K562 (cell line): ENCODE measurements at regions not wholly inside any gene's neighbourhood (a gene's known extent, or its start where the extent isn't known, plus 50 kb on each side); places are given as distances from the start of the nearest gene placed in this dataset.

Experiments used
- ATAC-seq: fragments of 200-7000 bp; cut with Tn5 transposase; 3 replicates; pipeline ENCODE4 v1.9.1; 2020; ENCODE audit warnings: moderate library complexity
- BruUV-seq: library from RNA; stranded (reverse); fragments of 400-500 nt; replicated peaks from 2 replicates; lab custom pipeline; 2021; lab: Mats Ljungman, UMichigan
- CTCF ChIA-PET: fragments of 300-600 bp; formaldehyde crosslinking; extraction: SDS; loops from one replicate; lab custom pipeline; 2021; ENCODE audit warnings: low intra/inter-chr PET ratio; lab: Yijun Ruan, JAX
- POLR2A ChIA-PET: fragments of 300-600, 350-650 bp; sonication (Branson Sonifier 250); formaldehyde crosslinking; extraction: SDS; loops from one replicate; lab custom pipeline; 2021; ENCODE audit warnings: antibody characterized with exemption, inconsistent platforms; lab: Yijun Ruan, JAX
- DNase-seq, 4 experiments: peaks; one replicate each; pipeline versions ENCODE4 v3.0.0 to v3.0.0-alpha.2; 2011 to 2018; ENCODE audit warnings: low spot score in 3 of 4, mixed read lengths in 3 of 4; ENCODE audit errors: extremely low read depth in 1 of 4
- FAIRE-seq: peaks from 2 replicates; lab custom pipeline; 2011; peaks lifted over from hg19 to GRCh38; lab: Jason Lieb, UNC
- H2AFZ ChIP-seq: 2 replicates; pipeline ENCODE4 v1.6.0; 2011; ENCODE audit warnings: low read depth, low read length, control low read depth, inconsistent platforms
- H3K27ac ChIP-seq: fragments of 200-600 bp; 3 replicates; pipeline ENCODE4 v1.8.0; 2011; ENCODE audit warnings: low read depth, mild to moderate bottlenecking, control low read depth, inconsistent platforms, low read length, moderate library complexity, mixed read lengths; ENCODE audit errors: extremely low read depth
- H3K27me3 ChIP-seq, 2 experiments: fragments of 300-600 bp in 1 of 2; 2 replicates in 1 of 2; 3 replicates in 1 of 2; pipeline versions ENCODE4 v1.6.0 to v1.8.0; 2011; ENCODE audit warnings: inconsistent platforms in 2 of 2, low read length in 2 of 2, mild to moderate bottlenecking in 1 of 2, mixed read lengths in 1 of 2, moderate library complexity in 1 of 2; ENCODE audit not compliant: control insufficient read depth in 2 of 2, insufficient read depth in 2 of 2
- H3K36me3 ChIP-seq: fragments of 300-600 bp; 3 replicates; pipeline ENCODE4 v1.8.0; 2011; ENCODE audit warnings: mild to moderate bottlenecking, low read length, inconsistent platforms; ENCODE audit not compliant: control insufficient read depth, insufficient read depth
- H3K4me1 ChIP-seq, 2 experiments: fragments of 200-600 bp in 1 of 2; replicated peaks in 1 of 2; 2 replicates in 1 of 2; 3 replicates in 1 of 2; pipeline versions ENCODE4 v1.5.1 to v1.8.0; 2011; ENCODE audit warnings: inconsistent platforms in 2 of 2, low read length in 2 of 2, mild to moderate bottlenecking in 1 of 2, mixed read lengths in 1 of 2, moderate library complexity in 1 of 2; ENCODE audit not compliant: control insufficient read depth in 2 of 2, insufficient read depth in 2 of 2
- H3K4me2 ChIP-seq: 2 replicates; pipeline ENCODE4 v1.6.1; 2011; ENCODE audit warnings: low read length, control low read depth, inconsistent platforms, mixed read lengths; ENCODE audit not compliant: insufficient read depth
- H3K4me3 ChIP-seq: fragments of 200-600 bp; sonication (generic), shearing (Covaris generic); 2 replicates; pipeline ENCODE4 v1.5.1; 2016; ENCODE audit warnings: control low read depth, inconsistent platforms
- H3K79me2 ChIP-seq: fragments of 200-600 bp; 3 replicates; pipeline ENCODE4 v1.8.0; 2011; ENCODE audit warnings: low read length, inconsistent platforms; ENCODE audit not compliant: control insufficient read depth, insufficient read depth
- H3K9ac ChIP-seq, 2 experiments: 2 replicates each; pipeline versions ENCODE4 v1.6.0 to v1.6.1; 2011; ENCODE audit warnings: low read depth in 2 of 2, low read length in 2 of 2, control low read depth in 1 of 2, inconsistent platforms in 1 of 2, mild to moderate bottlenecking in 1 of 2, mixed read lengths in 1 of 2; ENCODE audit not compliant: insufficient read depth in 1 of 2
- H3K9me1 ChIP-seq: one replicate; pipeline ENCODE4 v1.6.0; 2011; ENCODE audit warnings: inconsistent platforms, mild to moderate bottlenecking, low read length, moderate library complexity; ENCODE audit not compliant: control insufficient read depth, insufficient read depth
- H3K9me3 ChIP-seq: replicated peaks from 2 replicates; pipeline ENCODE4 v1.5.1; 2011; ENCODE audit warnings: low read depth, low read length, inconsistent platforms; ENCODE audit not compliant: control insufficient read depth, insufficient read depth
- H4K20me1 ChIP-seq: replicated peaks from 2 replicates; pipeline ENCODE4 v1.6.1; 2011; ENCODE audit warnings: low read length, inconsistent platforms, mixed read lengths; ENCODE audit not compliant: control insufficient read depth, insufficient read depth
- CBX1 ChIP-seq: sonication (generic); IDR thresholded peaks from 2 replicates; pipeline ENCODE4 v1.6.1; 2016; ENCODE audit warnings: antibody characterized with exemption, low read depth, mild to moderate bottlenecking
- FOXA1 ChIP-seq: fragments of 450-650 bp; IDR thresholded peaks from 2 replicates; pipeline ENCODE4 v1.6.1; 2016; ENCODE audit warnings: mild to moderate bottlenecking, borderline replicate concordance
- HES1 ChIP-seq: fragments of 450-650 bp; IDR thresholded peaks from 2 replicates; pipeline ENCODE4 v1.6.1; 2016; ENCODE audit warnings: low read depth, mild to moderate bottlenecking, moderate library complexity
- KDM4B ChIP-seq, 2 experiments: fragments of 450-650 bp in 1 of 2; sonication (generic) in 1 of 2; IDR thresholded peaks; 2 replicates each; pipeline ENCODE4 v1.6.1; 2016 to 2017; ENCODE audit warnings: borderline replicate concordance in 2 of 2, antibody characterized with exemption in 1 of 2, low read depth in 1 of 2, mild to moderate bottlenecking in 1 of 2
- POLR3G ChIP-seq: IDR thresholded peaks from 2 replicates; pipeline ENCODE4 v1.6.1; 2011; ENCODE audit not compliant: insufficient read length, insufficient replicate concordance; ENCODE audit errors: extremely low read depth
- SLC30A9 ChIP-seq: fragments of 250-450 bp; sonication (Bioruptor Pico); IDR thresholded peaks from 2 replicates; pipeline ENCODE4 v1.8.0; 2022; ENCODE audit warnings: mild to moderate bottlenecking, moderate library complexity
- TCF3 ChIP-seq: sonication (generic); formaldehyde crosslinking; IDR thresholded peaks from 2 replicates; pipeline ENCODE4 v1.4.0; 2020; ENCODE audit warnings: mild to moderate bottlenecking, missing genetic modification reagents
- ZNF644 ChIP-seq: fragments of 200-800 bp; sonication (Bioruptor generic); IDR thresholded peaks from 2 replicates; pipeline ENCODE4 v1.6.1; 2016; ENCODE audit warnings: low read depth, missing genetic modification characterization, missing compliant biosample characterization
- ZNF778 ChIP-seq: fragments of 450-650 bp; formaldehyde crosslinking; IDR thresholded peaks from 2 replicates; pipeline ENCODE4 v1.4.0; 2020; ENCODE audit warnings: mild to moderate bottlenecking, moderate library complexity
- ZNF830 ChIP-seq: fragments of 250-450 bp; sonication (Bioruptor Pico); IDR thresholded peaks from 2 replicates; pipeline ENCODE4 v1.5.0; 2021; ENCODE audit warnings: mild to moderate bottlenecking
- WGBS: fragments of 100-300 bp; shearing (Covaris generic); methylation state at CpG from one replicate; pipeline ENCODE4 v1.1.6; 2016; ENCODE audit warnings: low coverage, mixed read lengths; ENCODE audit not compliant: insufficient coverage; ENCODE audit errors: missing lambda C conversion rate; 5-methylcytosine and 5-hydroxymethylcytosine counted together
- in situ Hi-C: fragments of 300-500 bp; cut with MboI; formaldehyde crosslinking; loops from 4 replicates; pipeline ENCODE4 v1.15.0; 2018; ENCODE audit warnings: inconsistent platforms, mixed read lengths
- intact Hi-C: fragments of 100-400 bp; cut with micrococcal nuclease; formaldehyde crosslinking; loops from 2 replicates; pipeline ENCODE4 v1.14.2; 2022
- TF ChIP-seq, protein P1 (sequence below): sonication (generic); formaldehyde crosslinking; IDR thresholded peaks from 2 replicates; pipeline ENCODE4 v1.8.0; 2022; ENCODE audit warnings: missing genetic modification reagents, mild to moderate bottlenecking, borderline replicate concordance
- TF ChIP-seq, protein P2 (sequence below): fragments of 450-650 bp; IDR thresholded peaks from 2 replicates; pipeline ENCODE4 v1.6.1; 2016; ENCODE audit warnings: low read depth

GRCh38 chr6:996271-996852 lies 303.4 kb upstream of the EXOC2 start:
- DNase-seq (no peak), FAIRE-seq (no peak), ATAC-seq (no peak)
- Histone ChIP-seq H3K9ac (no peak overlapping the region), H3K36me3 (no peaks in the 10 kb centered on the region), H3K27ac (no peak overlapping the region), H3K9me1 (no peaks in the 10 kb centered on the region), H3K4me3 (no peak overlapping the region), H3K27me3 (peaks cover 0 to 42% of the 10 kb centered on the region in 2 experiments; a peak in 2 of 5 replicates), H2AFZ (no peak overlapping the region), H3K79me2 (no peaks in the 10 kb centered on the region), H3K4me2 (no peak overlapping the region), H3K9me3 (no peaks in the 10 kb centered on the region), H4K20me1 (no peaks in the 10 kb centered on the region), H3K4me1 (no peaks in the 10 kb centered on the region)
- CTCF ChIA-PET: no interaction called here
- WGBS: under 1% methylated on average over 9 of the region's 9 CpGs
- intact Hi-C loops (no loop called here), in situ Hi-C loops (no loop called here)
- no TSS peak for BruUV-seq
- POLR2A ChIA-PET: interaction anchor here (0.8 to 1.2 kb wide), 2 partner anchors 12 to 34 kb away, joined by 3 to 4 read pairs; no protein-coding TSS in a partner anchor
- TF ChIP-seq, protein P1, sequence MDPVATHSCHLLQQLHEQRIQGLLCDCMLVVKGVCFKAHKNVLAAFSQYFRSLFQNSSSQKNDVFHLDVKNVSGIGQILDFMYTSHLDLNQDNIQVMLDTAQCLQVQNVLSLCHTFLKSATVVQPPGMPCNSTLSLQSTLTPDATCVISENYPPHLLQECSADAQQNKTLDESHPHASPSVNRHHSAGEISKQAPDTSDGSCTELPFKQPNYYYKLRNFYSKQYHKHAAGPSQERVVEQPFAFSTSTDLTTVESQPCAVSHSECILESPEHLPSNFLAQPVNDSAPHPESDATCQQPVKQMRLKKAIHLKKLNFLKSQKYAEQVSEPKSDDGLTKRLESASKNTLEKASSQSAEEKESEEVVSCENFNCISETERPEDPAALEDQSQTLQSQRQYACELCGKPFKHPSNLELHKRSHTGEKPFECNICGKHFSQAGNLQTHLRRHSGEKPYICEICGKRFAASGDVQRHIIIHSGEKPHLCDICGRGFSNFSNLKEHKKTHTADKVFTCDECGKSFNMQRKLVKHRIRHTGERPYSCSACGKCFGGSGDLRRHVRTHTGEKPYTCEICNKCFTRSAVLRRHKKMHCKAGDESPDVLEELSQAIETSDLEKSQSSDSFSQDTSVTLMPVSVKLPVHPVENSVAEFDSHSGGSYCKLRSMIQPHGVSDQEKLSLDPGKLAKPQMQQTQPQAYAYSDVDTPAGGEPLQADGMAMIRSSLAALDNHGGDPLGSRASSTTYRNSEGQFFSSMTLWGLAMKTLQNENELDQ: no peak
- TF ChIP-seq FOXA1 (no peak), HES1 (no peak), ZNF644 (tag) (no peak), SLC30A9 (CRISPR knock-in tag) (no peak), CBX1 (no peak), POLR3G (no peak), KDM4B (IDR thresholded peaks at IDR 0.05; ENCODE audit: borderline replicate concordance in 2 of 2, low read depth in 1 of 2) (no peak), ZNF830 (no peak), TCF3 (CRISPR knock-in tag) (no peak), ZNF778 (CRISPR knock-in tag) (no peak)
- TF ChIP-seq, protein P2, sequence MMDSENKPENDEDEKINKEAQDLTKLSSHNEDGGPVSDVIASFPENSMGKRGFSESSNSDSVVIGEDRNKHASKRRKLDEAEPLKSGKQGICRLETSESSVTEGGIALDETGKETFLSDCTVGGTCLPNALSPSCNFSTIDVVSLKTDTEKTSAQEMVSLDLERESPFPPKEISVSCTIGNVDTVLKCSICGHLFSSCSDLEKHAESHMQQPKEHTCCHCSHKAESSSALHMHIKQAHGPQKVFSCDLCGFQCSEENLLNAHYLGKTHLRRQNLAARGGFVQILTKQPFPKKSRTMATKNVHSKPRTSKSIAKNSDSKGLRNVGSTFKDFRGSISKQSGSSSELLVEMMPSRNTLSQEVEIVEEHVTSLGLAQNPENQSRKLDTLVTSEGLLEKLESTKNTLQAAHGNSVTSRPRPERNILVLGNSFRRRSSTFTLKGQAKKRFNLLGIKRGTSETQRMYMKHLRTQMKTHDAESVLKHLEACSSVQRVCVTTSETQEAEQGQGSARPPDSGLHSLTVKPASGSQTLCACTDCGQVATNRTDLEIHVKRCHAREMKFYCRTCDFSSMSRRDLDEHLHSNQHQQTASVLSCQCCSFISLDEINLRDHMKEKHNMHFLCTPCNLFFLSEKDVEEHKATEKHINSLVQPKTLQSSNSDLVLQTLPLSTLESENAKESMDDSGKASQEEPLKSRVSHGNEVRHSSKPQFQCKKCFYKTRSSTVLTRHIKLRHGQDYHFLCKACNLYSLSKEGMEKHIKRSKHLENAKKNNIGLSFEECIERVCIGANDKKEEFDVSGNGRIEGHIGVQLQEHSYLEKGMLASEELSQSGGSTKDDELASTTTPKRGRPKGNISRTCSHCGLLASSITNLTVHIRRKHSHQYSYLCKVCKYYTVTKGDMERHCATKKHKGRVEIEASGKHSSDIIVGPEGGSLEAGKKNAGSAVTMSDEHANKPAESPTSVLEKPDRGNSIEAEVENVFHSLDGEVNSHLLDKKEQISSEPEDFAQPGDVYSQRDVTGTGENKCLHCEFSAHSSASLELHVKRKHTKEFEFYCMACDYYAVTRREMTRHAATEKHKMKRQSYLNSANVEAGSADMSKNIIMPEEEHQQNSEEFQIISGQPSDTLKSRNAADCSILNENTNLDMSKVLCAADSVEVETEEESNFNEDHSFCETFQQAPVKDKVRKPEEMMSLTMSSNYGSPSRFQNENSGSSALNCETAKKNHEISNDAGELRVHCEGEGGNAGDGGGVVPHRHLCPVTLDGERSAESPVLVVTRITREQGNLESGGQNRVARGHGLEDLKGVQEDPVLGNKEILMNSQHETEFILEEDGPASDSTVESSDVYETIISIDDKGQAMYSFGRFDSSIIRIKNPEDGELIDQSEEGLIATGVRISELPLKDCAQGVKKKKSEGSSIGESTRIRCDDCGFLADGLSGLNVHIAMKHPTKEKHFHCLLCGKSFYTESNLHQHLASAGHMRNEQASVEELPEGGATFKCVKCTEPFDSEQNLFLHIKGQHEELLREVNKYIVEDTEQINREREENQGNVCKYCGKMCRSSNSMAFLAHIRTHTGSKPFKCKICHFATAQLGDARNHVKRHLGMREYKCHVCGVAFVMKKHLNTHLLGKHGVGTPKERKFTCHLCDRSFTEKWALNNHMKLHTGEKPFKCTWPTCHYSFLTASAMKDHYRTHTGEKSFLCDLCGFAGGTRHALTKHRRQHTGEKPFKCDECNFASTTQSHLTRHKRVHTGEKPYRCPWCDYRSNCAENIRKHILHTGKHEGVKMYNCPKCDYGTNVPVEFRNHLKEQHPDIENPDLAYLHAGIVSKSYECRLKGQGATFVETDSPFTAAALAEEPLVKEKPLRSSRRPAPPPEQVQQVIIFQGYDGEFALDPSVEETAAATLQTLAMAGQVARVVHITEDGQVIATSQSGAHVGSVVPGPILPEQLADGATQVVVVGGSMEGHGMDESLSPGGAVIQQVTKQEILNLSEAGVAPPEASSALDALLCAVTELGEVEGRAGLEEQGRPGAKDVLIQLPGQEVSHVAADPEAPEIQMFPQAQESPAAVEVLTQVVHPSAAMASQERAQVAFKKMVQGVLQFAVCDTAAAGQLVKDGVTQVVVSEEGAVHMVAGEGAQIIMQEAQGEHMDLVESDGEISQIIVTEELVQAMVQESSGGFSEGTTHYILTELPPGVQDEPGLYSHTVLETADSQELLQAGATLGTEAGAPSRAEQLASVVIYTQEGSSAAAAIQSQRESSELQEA: no peak
